GM12878 (cell line): ENCODE measurements at regions not wholly inside any gene's neighbourhood (a gene's known extent, or its start where the extent isn't known, plus 50 kb on each side); places are given as distances from the start of the nearest gene placed in this dataset.

ENCODE experiments used
- ATAC-seq: fragments of 200-7000 bp; cut with Tn5 transposase; 3 replicates; pipeline ENCODE4 v1.9.1; 2020; ENCODE audit warnings: mild to moderate bottlenecking, moderate library complexity
- BruUV-seq: library from RNA; stranded (reverse); fragments of 400-500 nt; replicated peaks from 2 replicates; lab custom pipeline; 2021; lab: Mats Ljungman, UMichigan
- CTCF ChIA-PET: fragments of 300-600 bp; sonication (Branson Sonifier 250); formaldehyde crosslinking; extraction: SDS; loops from one replicate; lab custom pipeline; 2021; ENCODE audit warnings: inconsistent platforms; lab: Yijun Ruan, JAX
- POLR2A ChIA-PET: fragments of 350-600 bp; formaldehyde crosslinking; extraction: SDS; loops from one replicate; lab custom pipeline; 2021; ENCODE audit warnings: inconsistent platforms; lab: Charles Lee
- RAD21 ChIA-PET: fragments of 300-600 bp; sonication (Branson Sonifier 250); formaldehyde crosslinking; loops from one replicate; lab custom pipeline; 2023; ENCODE audit warnings: antibody characterized with exemption; ENCODE audit not compliant: unreplicated experiment; lab: Charles Lee
- SMC1A ChIA-PET: fragments of 300-600 bp; sonication (Branson Sonifier 250); formaldehyde crosslinking; loops from one replicate; lab custom pipeline; 2023; ENCODE audit not compliant: unreplicated experiment, uncharacterized antibody; lab: Charles Lee
- DNase-seq: peaks from one replicate; pipeline ENCODE4 v3.0.0-alpha.2; 2011; ENCODE audit warnings: low read depth, low spot score
- FAIRE-seq: peaks from 3 replicates; lab custom pipeline; 2011; peaks lifted over from hg19 to GRCh38; lab: Jason Lieb, UNC
- H2AFZ ChIP-seq: 2 replicates; pipeline ENCODE4 v1.6.0; 2011; ENCODE audit warnings: low read depth, low read length, control low read depth; ENCODE audit not compliant: control insufficient read depth
- H3K27ac ChIP-seq: 2 replicates; pipeline ENCODE4 v1.5.1; 2011; ENCODE audit warnings: control low read depth; ENCODE audit not compliant: control insufficient read depth, insufficient read depth
- H3K27me3 ChIP-seq, 2 experiments: replicated peaks in 1 of 2; 2 replicates each; pipeline versions ENCODE4 v1.6.0 to v1.6.1; 2011; ENCODE audit warnings: low read length in 1 of 2; ENCODE audit not compliant: control insufficient read depth in 2 of 2, insufficient read depth in 2 of 2
- H3K36me3 ChIP-seq, 2 experiments: 2 replicates each; pipeline ENCODE4 v1.5.1; 2011; ENCODE audit warnings: low read length in 1 of 2; ENCODE audit not compliant: control insufficient read depth in 2 of 2, insufficient read depth in 2 of 2
- H3K4me1 ChIP-seq: 2 replicates; pipeline ENCODE4 v1.6.1; 2011; ENCODE audit warnings: mild to moderate bottlenecking, low read length, moderate library complexity, mixed read lengths; ENCODE audit not compliant: control insufficient read depth, insufficient read depth
- H3K4me2 ChIP-seq: 2 replicates; pipeline ENCODE4 v1.6.0; 2011; ENCODE audit warnings: control low read depth; ENCODE audit not compliant: control insufficient read depth, insufficient read depth
- H3K4me3 ChIP-seq: fragments of 200-600 bp; sonication (generic); 2 replicates; pipeline ENCODE4 v1.5.1; 2016
- H3K79me2 ChIP-seq: 2 replicates; pipeline ENCODE4 v1.6.0; 2011; ENCODE audit warnings: low read length; ENCODE audit not compliant: control insufficient read depth, insufficient read depth
- H3K9ac ChIP-seq: 2 replicates; pipeline ENCODE4 v1.8.0; 2011; ENCODE audit warnings: low read length, control low read depth, mixed read lengths; ENCODE audit not compliant: control insufficient read depth, insufficient read depth
- H3K9me3 ChIP-seq: replicated peaks from 3 replicates; pipeline ENCODE4 v1.5.1; 2011; ENCODE audit warnings: mild to moderate bottlenecking, low read length; ENCODE audit not compliant: control insufficient read depth, insufficient read depth
- H4K20me1 ChIP-seq: 2 replicates; pipeline ENCODE4 v1.6.0; 2011; ENCODE audit not compliant: control insufficient read depth, insufficient read depth
- ESRRA ChIP-seq: IDR thresholded peaks from 2 replicates; pipeline ENCODE4 v1.6.1; 2012; ENCODE audit warnings: mild to moderate bottlenecking, low read length, improper control_type of control experiment
- GABPA ChIP-seq: IDR thresholded peaks from 2 replicates; pipeline ENCODE4 v1.6.1; 2014; ENCODE audit warnings: antibody characterized with exemption, low read depth, mild to moderate bottlenecking, inconsistent platforms
- MEF2A ChIP-seq: IDR thresholded peaks from 2 replicates; pipeline ENCODE4 v1.6.1; 2011; ENCODE audit warnings: low read depth, mild to moderate bottlenecking, low read length, moderate library complexity; ENCODE audit not compliant: insufficient read depth
- NBN ChIP-seq: fragments of 450-650 bp; IDR thresholded peaks from 2 replicates; pipeline ENCODE4 v1.6.1; 2016
- PAX5 ChIP-seq: IDR thresholded peaks from 2 replicates; pipeline ENCODE4 v1.6.1; 2011; ENCODE audit warnings: low read depth, low read length, borderline replicate concordance
- POU2F2 ChIP-seq: IDR thresholded peaks from 3 replicates; pipeline ENCODE4 v1.6.1; 2011; ENCODE audit warnings: low read depth, mild to moderate bottlenecking, low read length, borderline replicate concordance
- SIX5 ChIP-seq: IDR thresholded peaks from 2 replicates; pipeline ENCODE4 v1.6.1; 2011; ENCODE audit warnings: mild to moderate bottlenecking, low read depth, low read length, moderate library complexity; ENCODE audit not compliant: severe bottlenecking
- WGBS: methylation state at CpG from one replicate; pipeline ENCODE4 v1.1.6; 2016; ENCODE audit warnings: low lambda C conversion rate; ENCODE audit not compliant: insufficient replicate concordance, insufficient coverage; ENCODE audit errors: missing lambda C conversion rate; 5-methylcytosine and 5-hydroxymethylcytosine counted together
- in situ Hi-C: fragments of 300-500 bp; cut with MboI; formaldehyde crosslinking; loops from 9 replicates; pipeline ENCODE4 v1.14.3; 2018; ENCODE audit warnings: mixed read lengths
- intact Hi-C: fragments of 100-400 bp; cut with micrococcal nuclease; formaldehyde crosslinking; loops from one replicate; pipeline ENCODE4 v1.14.2; 2022; ENCODE audit not compliant: unreplicated experiment
- TF ChIP-seq, protein P1 (sequence below): fragments of 450-650 bp; IDR thresholded peaks from 2 replicates; pipeline ENCODE4 v1.6.1; 2017; ENCODE audit warnings: mild to moderate bottlenecking, moderate library complexity
- TF ChIP-seq, protein P2 (sequence below): IDR thresholded peaks from 2 replicates; pipeline ENCODE4 v1.6.1; 2011; ENCODE audit warnings: mild to moderate bottlenecking, low read depth, low read length, moderate library complexity; ENCODE audit not compliant: insufficient replicate concordance
- TF ChIP-seq, protein P3 (sequence below): IDR thresholded peaks from 2 replicates; pipeline ENCODE4 v1.6.1; 2011; ENCODE audit warnings: low read depth, mild to moderate bottlenecking, low read length, moderate library complexity, borderline replicate concordance; ENCODE audit errors: extremely low read depth

DNA sequence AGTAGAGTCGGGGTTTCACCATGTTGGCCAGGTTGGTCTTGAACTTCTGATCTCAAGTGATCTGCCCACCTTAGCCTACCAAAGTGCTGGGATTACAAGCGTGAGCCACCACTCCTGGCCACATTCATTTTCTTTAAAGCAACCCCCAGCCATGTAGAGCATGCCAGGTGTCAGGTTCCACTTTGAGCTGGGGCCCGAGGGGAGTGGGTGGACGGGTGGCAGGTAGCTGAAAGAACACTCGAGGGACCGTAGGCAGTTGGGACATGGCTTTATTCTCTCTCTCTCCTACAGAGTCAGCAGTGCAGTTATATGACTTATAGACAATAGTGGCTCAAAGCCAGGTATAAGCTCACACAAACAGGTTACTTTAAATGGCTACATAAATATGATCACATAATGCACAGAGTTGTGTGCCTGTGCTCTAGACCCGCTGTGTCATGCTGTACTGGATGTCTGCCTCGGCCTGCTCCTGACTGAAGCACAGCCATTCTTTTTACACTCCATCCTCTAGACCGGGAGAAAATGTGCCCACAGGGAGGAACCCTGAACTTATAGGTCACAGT, 60.5 kb upstream of the FAM120A start (continued):
- TF ChIP-seq, protein P1, sequence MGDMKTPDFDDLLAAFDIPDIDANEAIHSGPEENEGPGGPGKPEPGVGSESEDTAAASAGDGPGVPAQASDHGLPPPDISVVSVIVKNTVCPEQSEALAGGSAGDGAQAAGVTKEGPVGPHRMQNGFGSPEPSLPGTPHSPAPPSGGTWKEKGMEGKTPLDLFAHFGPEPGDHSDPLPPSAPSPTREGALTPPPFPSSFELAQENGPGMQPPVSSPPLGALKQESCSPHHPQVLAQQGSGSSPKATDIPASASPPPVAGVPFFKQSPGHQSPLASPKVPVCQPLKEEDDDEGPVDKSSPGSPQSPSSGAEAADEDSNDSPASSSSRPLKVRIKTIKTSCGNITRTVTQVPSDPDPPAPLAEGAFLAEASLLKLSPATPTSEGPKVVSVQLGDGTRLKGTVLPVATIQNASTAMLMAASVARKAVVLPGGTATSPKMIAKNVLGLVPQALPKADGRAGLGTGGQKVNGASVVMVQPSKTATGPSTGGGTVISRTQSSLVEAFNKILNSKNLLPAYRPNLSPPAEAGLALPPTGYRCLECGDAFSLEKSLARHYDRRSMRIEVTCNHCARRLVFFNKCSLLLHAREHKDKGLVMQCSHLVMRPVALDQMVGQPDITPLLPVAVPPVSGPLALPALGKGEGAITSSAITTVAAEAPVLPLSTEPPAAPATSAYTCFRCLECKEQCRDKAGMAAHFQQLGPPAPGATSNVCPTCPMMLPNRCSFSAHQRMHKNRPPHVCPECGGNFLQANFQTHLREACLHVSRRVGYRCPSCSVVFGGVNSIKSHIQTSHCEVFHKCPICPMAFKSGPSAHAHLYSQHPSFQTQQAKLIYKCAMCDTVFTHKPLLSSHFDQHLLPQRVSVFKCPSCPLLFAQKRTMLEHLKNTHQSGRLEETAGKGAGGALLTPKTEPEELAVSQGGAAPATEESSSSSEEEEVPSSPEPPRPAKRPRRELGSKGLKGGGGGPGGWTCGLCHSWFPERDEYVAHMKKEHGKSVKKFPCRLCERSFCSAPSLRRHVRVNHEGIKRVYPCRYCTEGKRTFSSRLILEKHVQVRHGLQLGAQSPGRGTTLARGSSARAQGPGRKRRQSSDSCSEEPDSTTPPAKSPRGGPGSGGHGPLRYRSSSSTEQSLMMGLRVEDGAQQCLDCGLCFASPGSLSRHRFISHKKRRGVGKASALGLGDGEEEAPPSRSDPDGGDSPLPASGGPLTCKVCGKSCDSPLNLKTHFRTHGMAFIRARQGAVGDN: no peak
- no peak for TF ChIP-seq GABPA
- TF ChIP-seq PAX5: no peak
- TF ChIP-seq, all 136 proteins: peak for 0

DNA sequence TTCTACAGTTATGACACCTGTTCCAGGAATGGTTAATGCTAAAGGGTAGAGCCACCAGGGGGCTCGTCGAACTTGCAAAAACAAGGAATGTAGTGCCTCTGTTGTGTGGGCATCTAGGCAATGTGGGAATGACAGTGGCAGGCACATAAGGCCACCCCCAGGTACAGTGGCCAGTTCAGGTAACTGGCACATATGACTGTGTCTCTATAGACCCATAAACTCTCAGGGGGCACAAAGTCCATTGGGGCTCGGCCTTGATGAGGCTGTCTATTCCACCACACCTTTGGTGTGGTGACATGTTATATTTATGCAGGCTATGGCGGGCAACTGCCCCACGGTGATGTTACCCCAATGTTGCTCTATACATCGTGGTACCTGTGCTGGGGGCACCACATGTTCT, 59.6 kb upstream of the FAM120A start:
- ChIA-PET POLR2A (no interaction called here), SMC1A (no interaction called here), CTCF (no interaction called here), RAD21 (no interaction called here)
- no peak overlapping the region for H2AFZ ChIP-seq
- H3K9me3 ChIP-seq: no peaks in the 10 kb centered on the region
- H3K36me3 ChIP-seq: no peaks in the 10 kb centered on the region
- BruUV-seq: no TSS peak
- H3K9ac ChIP-seq: no peak overlapping the region
- peaks cover 0 to 2% of the 10 kb centered on the region in 2 experiments; a peak in 1 of 4 replicates for H3K27me3 ChIP-seq
- no peak overlapping the region for H3K4me2 ChIP-seq
- ATAC-seq: no peak
- H4K20me1 ChIP-seq: no peaks in the 10 kb centered on the region
- no peaks in the 10 kb centered on the region for H3K4me1 ChIP-seq
- no peak overlapping the region for H3K27ac ChIP-seq
- in situ Hi-C loops (no loop called here), intact Hi-C loops (no loop called here)
- FAIRE-seq: no peak
- H3K4me3 ChIP-seq: no peak overlapping the region
- WGBS: 12% methylated on average over 6 of the region's 6 CpGs
- H3K79me2 ChIP-seq: no peaks in the 10 kb centered on the region
- no peak for DNase-seq
- TF ChIP-seq NBN: no peak
- no peak for TF ChIP-seq SIX5
- no peak for TF ChIP-seq ESRRA
- TF ChIP-seq, protein P1: no peak
- no peak for TF ChIP-seq POU2F2
- TF ChIP-seq, protein P2, sequence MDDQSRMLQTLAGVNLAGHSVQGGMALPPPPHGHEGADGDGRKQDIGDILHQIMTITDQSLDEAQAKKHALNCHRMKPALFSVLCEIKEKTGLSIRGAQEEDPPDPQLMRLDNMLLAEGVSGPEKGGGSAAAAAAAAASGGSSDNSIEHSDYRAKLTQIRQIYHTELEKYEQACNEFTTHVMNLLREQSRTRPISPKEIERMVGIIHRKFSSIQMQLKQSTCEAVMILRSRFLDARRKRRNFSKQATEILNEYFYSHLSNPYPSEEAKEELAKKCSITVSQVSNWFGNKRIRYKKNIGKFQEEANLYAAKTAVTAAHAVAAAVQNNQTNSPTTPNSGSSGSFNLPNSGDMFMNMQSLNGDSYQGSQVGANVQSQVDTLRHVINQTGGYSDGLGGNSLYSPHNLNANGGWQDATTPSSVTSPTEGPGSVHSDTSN: no peak
- TF ChIP-seq, protein P3, sequence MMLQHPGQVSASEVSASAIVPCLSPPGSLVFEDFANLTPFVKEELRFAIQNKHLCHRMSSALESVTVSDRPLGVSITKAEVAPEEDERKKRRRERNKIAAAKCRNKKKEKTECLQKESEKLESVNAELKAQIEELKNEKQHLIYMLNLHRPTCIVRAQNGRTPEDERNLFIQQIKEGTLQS: no peak
- no peak for TF ChIP-seq MEF2A
